Nephron (organoid): ENCODE measurements at regions not wholly inside any gene's neighbourhood (a gene's known extent, or its start where the extent isn't known, plus 50 kb on each side); places are given as distances from the start of the nearest gene placed in this dataset.
A peak's percentile ranks its signal among the peaks of the same experiment; 100 is the strongest.

Experiments
- H3K27ac Mint-ChIP-seq, 3 experiments: 2 replicates each; pipeline ENCODE4 v1.8.0; 2020; ENCODE audit warnings: mixed read lengths in 3 of 3, mild to moderate bottlenecking in 2 of 3, moderate library complexity in 1 of 3
- H3K27me3 Mint-ChIP-seq: 2 replicates; pipeline ENCODE4 v1.8.0; 2021; ENCODE audit warnings: low read depth, mild to moderate bottlenecking, moderate library complexity, mixed read lengths
- H3K36me3 Mint-ChIP-seq: 2 replicates; pipeline ENCODE4 v1.8.0; 2020; ENCODE audit warnings: low read depth, mixed read lengths
- H3K4me1 Mint-ChIP-seq: 2 replicates; pipeline ENCODE4 v1.8.0; 2020; ENCODE audit warnings: mixed read lengths
- H3K4me3 Mint-ChIP-seq, 3 experiments: 2 replicates each; pipeline ENCODE4 v1.8.0; 2020; ENCODE audit warnings: mild to moderate bottlenecking in 3 of 3, mixed read lengths in 3 of 3, moderate library complexity in 2 of 3
- H3K9me3 Mint-ChIP-seq: 2 replicates; pipeline ENCODE4 v1.8.0; 2020; ENCODE audit warnings: mixed read lengths
- CTCF ChIP-seq, 3 experiments: fragments of 200-600 bp; sonication (generic); IDR thresholded peaks; one replicate each; pipeline ENCODE4 v1.5.0; 2021; ENCODE audit warnings: antibody characterized with exemption in 3 of 3; ENCODE audit not compliant: unreplicated experiment in 3 of 3

DNA sequence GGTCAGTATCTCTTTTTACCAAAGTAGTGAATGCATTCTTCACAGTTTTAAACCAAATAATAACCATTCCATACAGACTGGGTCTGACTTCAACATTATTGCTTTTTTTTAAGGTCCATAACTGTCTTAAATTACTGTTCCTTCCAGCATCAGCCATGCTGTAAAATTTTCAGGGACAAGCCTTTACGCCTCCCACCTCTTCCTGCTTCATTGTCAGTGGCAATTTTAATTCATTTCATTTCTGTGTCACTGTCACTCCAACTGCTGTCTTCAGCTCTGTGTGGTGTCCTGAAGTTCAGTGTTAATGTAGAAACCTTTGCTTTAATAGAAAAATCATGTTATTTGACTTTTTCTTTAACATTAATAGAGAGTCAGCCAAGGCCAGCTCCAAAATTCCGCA is 365.6 kb upstream of the PTBP2 start:
- Mint-ChIP-seq H3K36me3 (no peaks in the 10 kb centered on the region), H3K4me3 (no peak overlapping the region), H3K27ac (no peak overlapping the region), H3K27me3 (no peaks in the 10 kb centered on the region), H3K4me1 (peaks cover 5% of the 10 kb centered on the region), H3K9me3 (no peaks in the 10 kb centered on the region)
- no peak for TF ChIP-seq CTCF (IDR thresholded peaks at IDR 0.05; ENCODE audit: unreplicated experiment in 3 of 3)

DNA sequence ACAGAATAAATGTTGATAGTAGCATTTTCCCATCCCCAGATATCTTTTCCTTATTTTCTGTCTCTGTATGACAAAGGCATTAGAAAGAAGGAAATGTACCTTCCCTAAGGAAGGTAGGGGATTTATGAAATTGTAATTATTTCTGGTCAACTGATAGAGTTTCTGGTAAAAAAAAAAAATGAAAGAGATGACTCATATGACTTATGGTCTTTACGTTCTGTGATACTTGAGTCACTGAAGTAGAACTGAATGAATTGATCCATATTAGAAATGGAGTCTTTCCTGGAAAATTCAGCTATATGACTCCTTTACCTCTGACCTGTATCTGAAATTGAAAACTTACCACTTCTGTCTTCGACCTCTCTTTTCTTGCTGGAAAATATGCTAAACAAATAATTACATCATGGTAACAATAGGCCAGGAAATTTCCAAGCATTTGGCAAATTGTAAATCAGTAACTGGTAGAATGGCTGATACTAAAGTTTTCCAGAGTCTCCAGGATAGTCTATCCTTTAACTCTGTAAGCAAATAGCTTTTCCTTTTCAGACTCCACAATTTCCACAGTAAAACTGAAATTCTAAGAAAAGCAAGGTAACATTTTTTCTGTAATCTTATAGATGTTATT is 364.3 kb upstream of the PTBP2 start:
- peaks cover 13% of the 10 kb centered on the region for H3K4me1 Mint-ChIP-seq
- no peaks in the 10 kb centered on the region for H3K9me3 Mint-ChIP-seq
- no peaks in the 10 kb centered on the region for H3K36me3 Mint-ChIP-seq
- no peak overlapping the region for H3K4me3 Mint-ChIP-seq
- TF ChIP-seq CTCF (IDR thresholded peaks at IDR 0.05; ENCODE audit: unreplicated experiment in 3 of 3): no peak
- no peak overlapping the region for H3K27ac Mint-ChIP-seq
- H3K27me3 Mint-ChIP-seq: no peaks in the 10 kb centered on the region

DNA sequence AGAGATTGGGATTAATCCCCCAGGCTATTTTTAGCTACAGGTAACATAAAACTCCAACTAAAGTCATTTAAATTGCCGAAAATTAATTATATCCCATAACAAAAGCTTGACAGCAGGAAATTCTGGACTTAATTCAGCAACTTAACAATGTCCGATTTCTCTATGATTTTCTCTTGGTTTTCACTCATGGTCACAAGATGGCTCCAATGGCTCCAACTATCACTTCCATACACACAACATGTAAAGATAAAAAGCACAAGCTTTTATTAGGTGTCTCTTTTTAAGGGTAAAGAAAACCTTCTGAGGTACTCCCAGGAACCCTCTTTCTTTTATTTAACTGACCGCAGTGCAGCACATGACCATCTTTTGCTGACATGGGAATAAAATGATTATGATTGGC is 363.5 kb upstream of the PTBP2 start:
- Mint-ChIP-seq H3K27me3 (no peaks in the 10 kb centered on the region), H3K4me1 (peaks cover 13% of the 10 kb centered on the region), H3K36me3 (no peaks in the 10 kb centered on the region), H3K4me3 (no peak overlapping the region), H3K27ac (no peak overlapping the region), H3K9me3 (no peaks in the 10 kb centered on the region)
- TF ChIP-seq CTCF (IDR thresholded peaks at IDR 0.05; ENCODE audit: unreplicated experiment in 3 of 3): no peak

DNA sequence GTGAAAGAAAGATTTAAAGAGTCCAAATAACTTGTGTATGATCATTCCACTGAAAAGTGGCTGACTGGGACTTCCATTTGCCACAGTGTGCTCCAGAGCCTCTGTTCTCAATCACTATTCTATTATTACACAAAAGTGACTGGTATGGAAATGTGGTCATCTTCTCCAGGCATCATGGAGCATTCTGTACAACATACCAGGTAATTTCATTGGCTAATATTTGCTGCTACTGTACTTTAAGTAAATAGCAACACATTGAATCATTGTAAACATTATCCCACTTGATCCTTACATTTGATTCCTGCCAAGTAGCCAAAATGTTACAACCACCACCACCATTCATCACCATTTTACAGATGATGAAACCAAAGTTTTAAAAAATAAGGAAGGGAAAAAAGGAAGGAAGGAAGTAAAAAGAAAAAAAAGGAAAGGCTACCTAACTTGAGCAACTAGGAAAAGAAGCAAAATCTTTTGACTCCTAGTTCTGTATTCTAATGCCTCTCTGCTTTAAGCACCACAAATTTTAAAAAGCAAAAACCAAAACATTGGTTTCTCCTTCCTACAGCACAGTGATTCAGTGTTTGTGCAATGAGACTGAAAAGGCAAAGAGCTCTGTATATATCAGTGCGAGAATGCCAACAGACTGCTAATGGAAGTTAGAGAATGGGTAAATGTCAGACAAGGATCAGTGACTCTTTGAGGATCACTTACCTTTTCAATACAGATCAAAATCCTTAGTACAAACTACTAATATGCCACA is 361.4 kb upstream of the PTBP2 start:
- Mint-ChIP-seq H3K4me1 (peaks cover 30% of the 10 kb centered on the region), H3K4me3 (no peak overlapping the region), H3K36me3 (no peaks in the 10 kb centered on the region), H3K9me3 (no peaks in the 10 kb centered on the region), H3K27me3 (no peaks in the 10 kb centered on the region), H3K27ac (no peak overlapping the region)
- no peak for TF ChIP-seq CTCF (IDR thresholded peaks at IDR 0.05; ENCODE audit: unreplicated experiment in 3 of 3)

- H3K27me3 Mint-ChIP-seq: no peaks in the 10 kb centered on the region
- peak overlapping the region in 2 of 3 experiments; percentile 1 to 17 for H3K27ac Mint-ChIP-seq
- H3K9me3 Mint-ChIP-seq: no peaks in the 10 kb centered on the region
- TF ChIP-seq CTCF (IDR thresholded peaks at IDR 0.05; ENCODE audit: unreplicated experiment in 3 of 3): no peak
- no peaks in the 10 kb centered on the region for H3K36me3 Mint-ChIP-seq
- no peak overlapping the region for H3K4me3 Mint-ChIP-seq
- H3K4me1 Mint-ChIP-seq: peaks cover 31% of the 10 kb centered on the region
Measured at GRCh38 chr1:96361271-96361856, 360.2 kb upstream of the PTBP2 start.
